GM23338 (cell line): ENCODE measurements at regions not wholly inside any gene's neighbourhood (a gene's known extent, or its start where the extent isn't known, plus 50 kb on each side); places are given as distances from the start of the nearest gene placed in this dataset.

Source experiments
- ATAC-seq: fragments of 200-7000 bp; cut with Tn5 transposase; 3 replicates; pipeline ENCODE4 v1.9.1; 2020
- DNase-seq: peaks from one replicate; pipeline ENCODE4 v3.0.0-alpha.2; 2015; ENCODE audit warnings: low spot score
- H2AFZ ChIP-seq: fragments of 200-600 bp; sonication (generic); 2 replicates; pipeline ENCODE4 v1.8.0; 2016; ENCODE audit warnings: antibody characterized with exemption, mild to moderate bottlenecking, moderate library complexity
- H3F3A ChIP-seq: fragments of 200-600 bp; sonication (generic); replicated peaks from 2 replicates; pipeline ENCODE4 v1.8.0; 2017; ENCODE audit warnings: antibody characterized with exemption, mixed run types, low read depth
- H3K27ac ChIP-seq: fragments of 200-600 bp; sonication (generic); 2 replicates; pipeline ENCODE4 v1.6.1; 2016; ENCODE audit warnings: low read depth
- H3K27me3 ChIP-seq: fragments of 200-600 bp; sonication (generic); 2 replicates; pipeline ENCODE4 v1.8.0; 2016; ENCODE audit warnings: mild to moderate bottlenecking, mixed run types, moderate library complexity; ENCODE audit not compliant: insufficient read depth
- H3K36me3 ChIP-seq: fragments of 200-600 bp; sonication (generic); 2 replicates; pipeline ENCODE4 v1.8.0; 2016; ENCODE audit warnings: mild to moderate bottlenecking; ENCODE audit not compliant: insufficient read depth
- H3K4me1 ChIP-seq: fragments of 200-600 bp; sonication (generic); 2 replicates; pipeline ENCODE4 v1.8.0; 2016; ENCODE audit warnings: mild to moderate bottlenecking, moderate library complexity; ENCODE audit not compliant: insufficient read depth
- H3K4me2 ChIP-seq: fragments of 200-600 bp; sonication (generic); 2 replicates; pipeline ENCODE4 v1.7.1; 2017; ENCODE audit warnings: mixed run types
- H3K4me3 ChIP-seq: fragments of 200-600 bp; sonication (generic); 2 replicates; pipeline ENCODE4 v1.6.1; 2016; ENCODE audit warnings: mixed run types
- H3K79me2 ChIP-seq: fragments of 200-600 bp; sonication (generic); replicated peaks from 2 replicates; pipeline ENCODE4 v1.8.0; 2017; ENCODE audit warnings: mild to moderate bottlenecking; ENCODE audit not compliant: insufficient read depth
- H3K9me2 ChIP-seq: fragments of 200-600 bp; sonication (generic); 2 replicates; pipeline ENCODE4 v1.8.0; 2017; ENCODE audit not compliant: insufficient read depth
- H4K20me1 ChIP-seq: fragments of 200-600 bp; sonication (generic); replicated peaks from 2 replicates; pipeline ENCODE4 v1.8.0; 2017; ENCODE audit warnings: mild to moderate bottlenecking; ENCODE audit not compliant: insufficient read depth
- H3K27ac Mint-ChIP-seq: 2 replicates; pipeline ENCODE4 v1.8.0; 2020; ENCODE audit warnings: inconsistent platforms, mild to moderate bottlenecking, moderate library complexity, mixed read lengths
- H3K27me3 Mint-ChIP-seq: 3 replicates; pipeline ENCODE4 v1.8.0; 2022; ENCODE audit warnings: low read depth, mild to moderate bottlenecking, moderate library complexity, mixed read lengths, inconsistent platforms; ENCODE audit not compliant: insufficient read depth, poor library complexity
- H3K36me3 Mint-ChIP-seq: 3 replicates; pipeline ENCODE4 v1.8.0; 2021; ENCODE audit warnings: low read depth, mild to moderate bottlenecking, inconsistent platforms, moderate library complexity, mixed read lengths
- H3K4me1 Mint-ChIP-seq: 3 replicates; pipeline ENCODE4 v1.8.0; 2020; ENCODE audit warnings: mild to moderate bottlenecking, inconsistent platforms, mixed read lengths
- H3K4me3 Mint-ChIP-seq: 3 replicates; pipeline ENCODE4 v1.8.0; 2021; ENCODE audit warnings: moderate library complexity, mild to moderate bottlenecking, inconsistent platforms, mixed read lengths
- H3K9me3 Mint-ChIP-seq: 3 replicates; pipeline ENCODE4 v1.8.0; 2020; ENCODE audit warnings: moderate library complexity, mild to moderate bottlenecking, inconsistent platforms, mixed read lengths
- CREB1 ChIP-seq: fragments of 250-450 bp; sonication (Bioruptor Pico); IDR thresholded peaks from 2 replicates; pipeline ENCODE4 v1.5.0; 2020; ENCODE audit warnings: low read depth, mild to moderate bottlenecking, moderate library complexity
- CTCF ChIP-seq, 2 experiments: fragments of 200-600 bp in 1 of 2; sonication (generic) in 1 of 2; conservative IDR thresholded peaks; 2 replicates each; pipeline versions ENCODE4 v1.5.1 to v1.6.1; 2016 to 2017; ENCODE audit warnings: antibody characterized with exemption in 2 of 2, low read depth in 2 of 2, mild to moderate bottlenecking in 2 of 2, moderate library complexity in 1 of 2
- ETS1 ChIP-seq: IDR thresholded peaks from 2 replicates; pipeline ENCODE4 v1.6.1; 2016; ENCODE audit warnings: antibody characterized with exemption
- EZH2 ChIP-seq: fragments of 200-600 bp; sonication (generic); IDR thresholded peaks from one replicate; pipeline ENCODE4 v1.8.0; 2017; ENCODE audit warnings: antibody characterized with exemption, mild to moderate bottlenecking, low read depth; ENCODE audit not compliant: unreplicated experiment
- EZH2phosphoT487 ChIP-seq: fragments of 200-600 bp; sonication (generic); IDR thresholded peaks from one replicate; pipeline ENCODE4 v1.8.1; 2018; ENCODE audit warnings: antibody characterized with exemption; ENCODE audit not compliant: unreplicated experiment
- JUNB ChIP-seq: IDR thresholded peaks from one replicate; pipeline ENCODE4 v1.6.1; 2016; ENCODE audit warnings: antibody characterized with exemption; ENCODE audit not compliant: unreplicated experiment
- NANOG ChIP-seq: IDR thresholded peaks from 2 replicates; pipeline ENCODE4 v1.6.1; 2016; ENCODE audit warnings: antibody characterized with exemption, borderline replicate concordance
- POLR2AphosphoS5 ChIP-seq: IDR thresholded peaks from 2 replicates; pipeline ENCODE4 v1.6.1; 2016; ENCODE audit warnings: antibody characterized with exemption, low read depth
- REST ChIP-seq: IDR thresholded peaks from one replicate; pipeline ENCODE4 v1.6.1; 2018; ENCODE audit warnings: antibody characterized with exemption; ENCODE audit not compliant: unreplicated experiment
- STAT1 ChIP-seq: IDR thresholded peaks from one replicate; pipeline ENCODE4 v1.6.1; 2016; ENCODE audit warnings: antibody characterized with exemption; ENCODE audit not compliant: unreplicated experiment
- ZNF114 ChIP-seq: fragments of 250-450 bp; sonication (Bioruptor Pico); IDR thresholded peaks from 2 replicates; pipeline ENCODE4 v1.5.0; 2020; ENCODE audit warnings: mild to moderate bottlenecking, moderate library complexity
- ZNF331 ChIP-seq: fragments of 250-450 bp; sonication (Bioruptor Pico); IDR thresholded peaks from 2 replicates; pipeline ENCODE4 v1.5.0; 2020; ENCODE audit warnings: low read depth, mild to moderate bottlenecking, moderate library complexity
- ZNF462 ChIP-seq: fragments of 250-450 bp; sonication (Bioruptor Pico); IDR thresholded peaks from 2 replicates; pipeline ENCODE4 v1.5.0; 2020; ENCODE audit warnings: mild to moderate bottlenecking, moderate library complexity

- Histone ChIP-seq H3K36me3 (no peaks in the 10 kb centered on the region), H3K4me1 (no peaks in the 10 kb centered on the region), H3K27ac (no peak overlapping the region), H3K9me2 (no peaks in the 10 kb centered on the region), H3K4me2 (no peak overlapping the region), H3K27me3 (no peaks in the 10 kb centered on the region), H2AFZ (no peak overlapping the region), H3F3A (no peaks in the 10 kb centered on the region), H3K4me3 (no peak overlapping the region), H3K79me2 (no peaks in the 10 kb centered on the region), H4K20me1 (no peaks in the 10 kb centered on the region)
- no peaks in the 10 kb centered on the region for H3K27me3 Mint-ChIP-seq
- no peaks in the 10 kb centered on the region for H3K36me3 Mint-ChIP-seq
- H3K9me3 Mint-ChIP-seq = peaks cover 2% of the 10 kb centered on the region; the same call in 2 of the 3 replicates
- no peak overlapping the region for H3K27ac Mint-ChIP-seq
- H3K4me1 Mint-ChIP-seq = 0 out of 3 replicates have a peak, but pooled peaks cover 5% of the 10 kb centered on the region
- H3K4me3 Mint-ChIP-seq = no peak overlapping the region
- no peak for ATAC-seq
- no peak for DNase-seq
- TF ChIP-seq ZNF114 (CRISPR knock-in tag) = no peak
- no peak for TF ChIP-seq REST
- no peak for TF ChIP-seq STAT1
- TF ChIP-seq EZH2phosphoT487 = no peak
- TF ChIP-seq CTCF (conservative IDR thresholded peaks at IDR 0.05; ENCODE audit: low read depth in 2 of 2) = no peak; a peak in 1 of 4 replicates
- no peak for TF ChIP-seq POLR2AphosphoS5
- TF ChIP-seq NANOG = no peak
- no peak for TF ChIP-seq JUNB
- TF ChIP-seq ZNF462 (CRISPR knock-in tag) = no peak
- no peak for TF ChIP-seq ETS1
- TF ChIP-seq CREB1 (CRISPR knock-in tag) = no peak
- TF ChIP-seq EZH2 = no peak
- TF ChIP-seq ZNF331 (CRISPR knock-in tag) = no peak
These were observed 348.3 kb upstream of the DSEL start for GRCh38 chr18:67864677-67865340.
